GM21515 (cell line): ENCODE measurements at regions not wholly inside any gene's neighbourhood (a gene's known extent, or its start where the extent isn't known, plus 50 kb on each side); places are given as distances from the start of the nearest gene placed in this dataset.
"Not testable (repeated sequence)": the region's sequence is repeated elsewhere in the genome, so short reads cannot be mapped to it uniquely, and the experiment has no call there.

Experiments used
- ATAC-seq: cut with Tn5 transposase; IDR thresholded peaks from one replicate; pipeline ENCODE4 v1.9.1; 2021; ENCODE audit not compliant: unreplicated experiment

- ATAC-seq = no peak
Observed at GRCh38 chr15:93333796-93334195, 244.8 kb upstream of the RGMA start.

DNA sequence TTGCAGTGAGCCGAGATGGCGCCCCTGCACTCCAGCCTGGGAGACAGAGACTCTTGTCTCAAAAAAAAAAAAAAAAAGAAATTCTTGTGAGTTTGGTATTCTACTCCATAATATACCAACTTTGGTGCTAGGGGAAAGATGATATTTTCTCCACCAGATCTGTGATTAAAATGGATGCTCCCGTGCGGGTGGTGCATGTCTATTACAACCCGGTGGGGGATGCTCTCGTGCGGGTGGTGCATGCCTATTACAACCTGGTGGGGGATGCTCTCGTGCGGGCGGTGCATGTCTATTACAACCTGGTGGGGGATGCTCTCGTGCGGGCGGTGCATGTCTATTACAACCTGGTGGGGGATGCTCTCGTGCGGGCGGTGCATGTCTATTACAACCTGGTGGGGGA lies 244.1 kb upstream of the RGMA start:
- ATAC-seq = not testable (repeated sequence)

GRCh38 chr15:93332168-93332553 lies 243.2 kb upstream of the RGMA start:
- ATAC-seq = no peak

DNA sequence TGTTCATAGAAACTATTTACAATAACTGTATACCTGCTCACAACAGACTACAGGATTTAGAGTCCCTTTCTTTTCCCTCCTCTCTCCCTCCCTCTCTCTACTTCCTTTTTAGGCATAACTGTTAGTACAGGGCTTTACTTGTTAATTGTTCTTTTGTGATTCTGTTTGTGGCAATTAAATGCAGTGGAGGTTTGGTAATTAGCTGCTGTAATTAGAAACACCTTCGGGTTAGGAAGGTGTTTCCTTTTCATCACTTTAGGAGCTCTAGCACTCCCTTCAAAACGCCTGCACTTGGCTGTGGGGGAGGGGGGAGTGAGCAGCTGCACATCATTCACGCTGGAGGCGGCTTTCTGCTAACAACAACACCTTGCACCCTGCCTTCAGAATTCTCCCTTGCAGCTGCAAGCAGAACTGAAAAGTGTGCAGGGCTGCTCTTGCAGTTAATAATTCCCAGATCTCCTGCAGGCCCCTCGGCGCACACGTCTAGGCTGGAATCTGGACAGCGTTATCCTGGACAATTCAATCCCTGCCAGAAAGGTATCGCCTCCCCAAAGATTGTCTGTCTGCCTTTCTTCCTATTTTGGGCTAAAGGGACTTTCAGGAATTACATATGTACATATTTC lies 242.6 kb upstream of the RGMA start:
- ATAC-seq = no peak

GRCh38 chr15:93330912-93331544 lies 242.0 kb upstream of the RGMA start:
- ATAC-seq = no peak

GRCh38 chr15:93327364-93327763 lies 238.4 kb upstream of the RGMA start:
- no peak for ATAC-seq

GRCh38 chr15:93324186-93324975 lies 235.4 kb upstream of the RGMA start:
- ATAC-seq = no peak

GRCh38 chr15:93321881-93322282 lies 232.9 kb upstream of the RGMA start:
- no peak for ATAC-seq

- ATAC-seq = no peak
Observed at GRCh38 chr15:93319121-93319814, 230.3 kb upstream of the RGMA start.

- no peak for ATAC-seq
Observed at GRCh38 chr15:93317772-93318171, 228.8 kb upstream of the RGMA start.

DNA sequence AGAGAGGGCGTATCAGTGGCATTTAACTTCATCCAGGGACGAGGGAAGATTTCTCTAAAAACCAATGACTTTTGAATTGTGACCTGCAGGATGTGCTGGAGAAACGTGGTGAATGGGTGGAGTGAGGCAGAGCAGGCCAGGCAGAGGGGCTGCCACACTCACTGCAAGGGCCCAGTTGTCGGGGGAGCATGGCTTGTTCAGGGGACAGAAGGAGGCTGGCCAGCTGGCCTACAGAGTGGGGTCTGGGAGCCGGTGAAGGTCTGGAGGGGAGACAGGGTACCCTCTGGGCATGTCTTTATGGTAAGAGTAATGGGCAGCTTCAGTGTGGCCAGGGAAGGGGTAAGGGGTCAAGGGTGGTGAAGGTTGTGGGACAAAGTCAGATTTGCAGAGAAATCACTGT lies 225.2 kb upstream of the RGMA start:
- ATAC-seq = no peak

DNA sequence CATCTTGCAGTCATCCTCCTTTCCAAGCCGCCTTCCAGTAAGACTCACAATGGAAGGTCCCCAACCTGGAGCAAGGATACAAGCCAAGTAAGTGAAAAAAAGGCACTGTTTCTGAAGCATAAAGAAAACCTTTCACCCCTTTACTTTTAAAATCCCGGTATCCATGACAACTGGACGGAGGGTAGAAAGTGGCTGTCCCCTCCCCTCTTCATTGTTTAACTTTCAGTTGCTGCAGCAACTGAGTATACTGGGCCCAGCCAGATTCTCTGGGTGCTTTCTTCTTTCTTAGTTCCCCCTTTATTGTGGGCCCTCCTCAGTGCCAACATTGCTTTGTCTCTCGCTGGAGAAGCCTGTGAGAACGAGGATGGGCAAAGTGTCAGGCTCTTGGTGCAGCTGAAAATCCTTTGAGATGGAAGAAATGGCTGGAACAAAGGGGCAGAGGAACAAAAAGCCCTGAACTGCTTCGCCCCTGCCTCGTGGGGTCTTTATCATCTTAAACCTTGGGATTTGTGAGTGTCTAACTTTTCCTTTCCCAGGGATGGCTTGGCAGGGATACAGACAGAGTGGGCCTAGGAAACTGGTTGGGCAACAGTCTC lies 224.0 kb upstream of the RGMA start:
- ATAC-seq = no peak

DNA sequence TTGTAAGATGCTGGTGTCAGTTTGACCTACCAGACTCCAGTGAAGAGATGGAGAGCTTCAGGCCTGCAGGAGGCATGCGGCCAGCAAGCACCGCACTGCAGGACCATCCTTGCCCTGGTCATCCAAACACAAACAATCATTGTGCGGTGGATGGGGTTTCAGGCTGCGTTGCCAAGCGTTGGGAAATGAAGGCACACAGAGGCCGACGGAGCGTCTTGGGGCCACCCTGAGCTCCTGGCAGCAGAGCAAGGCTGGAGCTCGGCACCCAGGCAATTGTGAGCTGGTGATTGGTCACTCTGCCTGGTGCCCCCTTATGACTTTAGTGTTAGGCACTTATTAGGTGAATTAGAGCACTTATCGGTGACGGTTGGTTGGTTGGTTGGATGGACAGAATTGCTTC lies 222.6 kb upstream of the RGMA start:
- ATAC-seq = no peak

GRCh38 chr15:93308026-93308690 lies 219.1 kb upstream of the RGMA start:
- ATAC-seq = no peak

DNA sequence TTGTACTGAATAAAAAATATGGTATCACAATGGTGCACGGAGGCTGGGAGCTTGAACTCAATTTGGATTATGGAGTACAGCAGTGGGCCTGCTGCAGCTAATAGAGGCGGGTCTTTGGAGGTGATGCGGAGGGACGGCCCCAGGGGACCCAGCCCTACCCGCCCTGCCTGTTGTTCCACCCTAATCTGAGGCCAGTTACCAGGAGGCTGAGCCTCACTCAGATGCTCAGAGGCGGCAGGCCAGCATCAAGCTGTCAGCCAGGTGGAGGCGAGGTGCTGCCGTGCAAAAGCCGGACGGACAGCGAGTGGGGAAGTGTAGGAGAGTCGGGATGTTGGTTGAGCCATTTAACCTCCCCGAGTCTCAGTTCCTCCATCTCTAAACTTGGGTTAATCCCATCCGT lies 218.5 kb upstream of the RGMA start:
- ATAC-seq = no peak

GRCh38 chr15:93305306-93305705 lies 216.3 kb upstream of the RGMA start:
- no peak for ATAC-seq

DNA sequence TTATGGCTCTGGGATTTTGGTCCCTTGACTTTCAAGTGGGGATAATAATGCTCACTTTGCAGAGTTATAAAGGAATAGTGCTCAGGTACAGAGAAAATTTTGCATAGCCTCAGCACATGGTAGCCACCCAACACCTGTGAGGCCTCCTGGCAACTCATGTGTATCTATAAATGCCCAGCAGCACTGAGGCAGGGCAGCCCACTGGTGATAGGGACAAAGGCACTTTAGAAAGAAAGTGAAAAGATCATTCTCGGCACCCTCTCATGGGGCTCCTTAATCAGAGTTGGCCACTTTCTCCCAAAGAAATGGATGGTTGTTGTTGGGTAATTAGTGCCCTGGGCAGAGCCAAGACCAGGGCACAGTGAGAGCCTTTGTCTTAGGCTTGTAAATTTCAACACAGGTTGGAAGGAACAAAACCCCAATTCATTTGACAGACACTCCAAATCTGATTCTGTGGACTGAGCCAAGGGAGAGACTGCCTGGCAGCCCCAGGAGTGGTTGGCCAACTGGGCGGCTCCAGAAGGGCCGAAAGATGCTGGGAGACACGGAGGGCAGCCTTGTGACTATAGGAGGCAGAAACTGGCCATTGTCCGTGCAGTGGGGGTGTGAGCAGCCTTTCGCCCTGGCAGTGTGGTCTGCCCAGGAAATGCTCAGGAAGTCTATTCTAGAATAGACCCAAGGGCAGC lies 213.2 kb upstream of the RGMA start:
- no peak for ATAC-seq

DNA sequence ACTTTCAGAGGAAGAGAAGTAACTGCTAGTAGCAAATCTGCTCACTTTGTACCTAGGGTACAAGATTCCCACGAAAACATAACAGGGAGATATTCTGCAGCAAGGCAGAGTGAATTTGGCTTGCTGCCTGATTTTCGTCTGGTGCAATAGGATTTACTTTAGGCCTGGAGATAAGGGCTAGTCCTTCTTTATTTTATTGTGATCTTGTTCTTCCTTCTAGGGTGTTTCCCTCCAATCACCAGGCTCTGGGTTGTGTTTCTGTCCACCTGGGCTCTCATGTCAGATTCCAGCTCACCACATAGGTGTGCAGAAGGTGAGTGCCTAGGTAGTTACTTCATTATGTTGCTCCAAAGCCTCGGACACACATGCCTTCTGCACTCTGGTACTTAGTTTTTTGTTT lies 211.8 kb upstream of the RGMA start:
- no peak for ATAC-seq

- no peak for ATAC-seq
Observed at GRCh38 chr15:93299675-93300074, 210.7 kb upstream of the RGMA start.

- ATAC-seq = no peak
Observed at GRCh38 chr15:93298901-93299300, 209.9 kb upstream of the RGMA start.
